Tibial artery (tissue), 4 donors: ENCODE measurements at regions not wholly inside any gene's neighbourhood (a gene's known extent, or its start where the extent isn't known, plus 50 kb on each side); places are given as distances from the start of the nearest gene placed in this dataset.
A peak's percentile ranks its signal among the peaks of the same experiment; 100 is the strongest.

ENCODE experiments used
- DNase-seq, 2 donors: peaks; one replicate each; pipeline ENCODE4 v3.0.0-alpha.2; 2019
- H3K27ac ChIP-seq, 2 donors: fragments of 200-600 bp; sonication (generic) in 1 of 2; 1 replicate in 1 of 2; 2 replicates in 1 of 2; pipeline ENCODE4 v1.5.1; 2018 to 2019; ENCODE audit warnings: mild to moderate bottlenecking in 1 of 2
- H3K27me3 ChIP-seq, 2 donors: fragments of 200-600 bp; sonication (generic) in 1 of 2; one replicate each; pipeline versions ENCODE4 v1.5.1 to v1.6.0; 2016 to 2019
- H3K36me3 ChIP-seq, 3 donors: fragments of 200-600 bp; sonication (generic) in 2 of 3; one replicate each; pipeline ENCODE4 v1.5.1; 2016 to 2019; ENCODE audit warnings: mild to moderate bottlenecking in 2 of 3
- H3K4me1 ChIP-seq, 4 donors: fragments of 200-600 bp; sonication (generic) in 2 of 4; 1 replicate in 3 of 4; 2 replicates in 1 of 4; pipeline ENCODE4 v1.5.1; 2016 to 2019
- H3K4me3 ChIP-seq, 2 donors: fragments of 200-600 bp; sonication (generic) in 1 of 2; 1 replicate in 1 of 2; 2 replicates in 1 of 2; pipeline ENCODE4 v1.5.1; 2018 to 2019; ENCODE audit warnings: mild to moderate bottlenecking in 2 of 2
- H3K9me3 ChIP-seq, 3 donors: fragments of 200-600 bp; sonication (generic) in 1 of 3; one replicate each; pipeline ENCODE4 v1.5.1; 2016 to 2019
- intact Hi-C: fragments of 100-400 bp; cut with DNase I; formaldehyde crosslinking; loops from one replicate; pipeline ENCODE4 v1.15.0; 2023; ENCODE audit warnings: low total_unique reads
- TF ChIP-seq, protein P1 (sequence below), 2 experiments: fragments of 200-600 bp in 1 of 2; fragments of 450-650 bp in 1 of 2; IDR thresholded peaks; one replicate each; pipeline ENCODE4 v1.5.1; 2017 to 2019; ENCODE audit warnings: antibody characterized with exemption in 2 of 2, mild to moderate bottlenecking in 1 of 2, moderate library complexity in 1 of 2

DNA sequence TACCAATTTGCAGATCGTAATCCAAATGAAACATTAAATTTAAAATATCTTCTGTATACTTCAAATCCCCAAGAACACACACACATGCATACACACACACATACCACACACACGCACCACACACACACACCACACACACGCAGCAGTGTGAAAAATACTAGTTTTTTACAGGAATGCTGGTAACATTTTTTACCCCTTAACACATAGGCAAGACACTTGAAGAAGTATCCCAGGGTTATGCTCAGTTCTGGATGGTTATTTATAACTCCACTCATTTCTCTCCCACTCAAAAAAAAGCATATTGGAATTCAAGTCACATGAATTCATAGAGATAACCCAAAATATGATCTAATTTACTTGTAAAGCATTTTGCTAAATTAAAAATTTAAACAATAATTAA lies 325.5 kb upstream of the SLC7A11 start:
- H3K27ac ChIP-seq: no peak overlapping the region
- H3K9me3 ChIP-seq: no peaks in the 10 kb centered on the region
- DNase-seq: no peak
- H3K4me3 ChIP-seq: no peak overlapping the region
- TF ChIP-seq, protein P1, sequence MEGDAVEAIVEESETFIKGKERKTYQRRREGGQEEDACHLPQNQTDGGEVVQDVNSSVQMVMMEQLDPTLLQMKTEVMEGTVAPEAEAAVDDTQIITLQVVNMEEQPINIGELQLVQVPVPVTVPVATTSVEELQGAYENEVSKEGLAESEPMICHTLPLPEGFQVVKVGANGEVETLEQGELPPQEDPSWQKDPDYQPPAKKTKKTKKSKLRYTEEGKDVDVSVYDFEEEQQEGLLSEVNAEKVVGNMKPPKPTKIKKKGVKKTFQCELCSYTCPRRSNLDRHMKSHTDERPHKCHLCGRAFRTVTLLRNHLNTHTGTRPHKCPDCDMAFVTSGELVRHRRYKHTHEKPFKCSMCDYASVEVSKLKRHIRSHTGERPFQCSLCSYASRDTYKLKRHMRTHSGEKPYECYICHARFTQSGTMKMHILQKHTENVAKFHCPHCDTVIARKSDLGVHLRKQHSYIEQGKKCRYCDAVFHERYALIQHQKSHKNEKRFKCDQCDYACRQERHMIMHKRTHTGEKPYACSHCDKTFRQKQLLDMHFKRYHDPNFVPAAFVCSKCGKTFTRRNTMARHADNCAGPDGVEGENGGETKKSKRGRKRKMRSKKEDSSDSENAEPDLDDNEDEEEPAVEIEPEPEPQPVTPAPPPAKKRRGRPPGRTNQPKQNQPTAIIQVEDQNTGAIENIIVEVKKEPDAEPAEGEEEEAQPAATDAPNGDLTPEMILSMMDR (IDR thresholded peaks at IDR 0.05): no peak
- intact Hi-C loops: no loop called here
- no peaks in the 10 kb centered on the region for H3K36me3 ChIP-seq
- peaks cover 0 to 13% (median 1%) of the 10 kb centered on the region in 4 donors for H3K4me1 ChIP-seq
- no peaks in the 10 kb centered on the region for H3K27me3 ChIP-seq

DNA sequence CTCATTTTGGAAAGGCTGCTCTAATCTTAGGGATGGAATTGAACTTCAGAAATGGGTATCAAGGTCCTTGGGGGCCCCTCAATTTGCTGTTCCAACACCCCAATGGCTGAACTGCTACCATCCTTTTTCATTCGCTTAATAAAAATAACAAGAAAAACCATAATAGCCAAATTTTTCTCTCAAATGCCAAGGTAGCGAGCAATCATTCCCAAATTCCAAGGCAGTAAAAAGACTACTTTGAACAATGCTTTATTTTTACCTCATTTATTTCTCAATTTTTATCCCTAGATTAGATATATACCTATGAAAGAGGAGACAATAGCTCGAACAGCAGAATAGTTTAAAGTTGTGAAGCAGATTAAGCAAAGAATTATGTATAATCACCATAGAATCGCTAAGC lies 323.4 kb upstream of the SLC7A11 start:
- DNase-seq: no peak
- H3K27ac ChIP-seq: no peak overlapping the region
- no peaks in the 10 kb centered on the region for H3K27me3 ChIP-seq
- no peak overlapping the region for H3K4me3 ChIP-seq
- peaks cover 0 to 21% (median 6%) of the 10 kb centered on the region in 4 donors for H3K4me1 ChIP-seq
- TF ChIP-seq, protein P1 (IDR thresholded peaks at IDR 0.05): no peak
- intact Hi-C loops: no loop called here
- H3K9me3 ChIP-seq: no peaks in the 10 kb centered on the region
- no peaks in the 10 kb centered on the region for H3K36me3 ChIP-seq

DNA sequence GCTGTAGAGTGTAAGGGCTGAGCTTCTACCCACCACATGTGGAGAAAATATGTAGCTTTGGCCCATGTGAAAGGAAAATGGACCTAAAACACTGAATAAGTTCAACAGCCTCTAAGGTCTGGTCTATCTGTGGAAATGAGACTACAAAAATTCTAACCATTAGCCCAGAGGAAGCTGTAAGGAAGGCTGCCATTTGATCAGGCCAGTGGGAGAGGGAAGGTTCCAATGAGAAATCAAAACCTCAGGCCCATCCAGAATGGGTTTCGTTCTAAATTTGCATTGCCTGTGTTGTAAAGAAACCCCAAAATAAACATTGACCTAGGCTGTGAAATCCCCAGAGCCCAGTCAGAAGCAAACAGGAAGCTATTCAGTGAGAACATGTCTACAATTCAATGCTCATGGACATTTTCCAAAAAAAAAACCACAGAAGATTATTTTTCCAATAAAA lies 320.4 kb upstream of the SLC7A11 start:
- intact Hi-C loops: no loop called here
- TF ChIP-seq, protein P1 (IDR thresholded peaks at IDR 0.05): no peak
- DNase-seq: no peak
- H3K9me3 ChIP-seq: no peaks in the 10 kb centered on the region
- peak overlapping the region; percentile 19 to 25 for H3K27ac ChIP-seq
- no peaks in the 10 kb centered on the region for H3K36me3 ChIP-seq
- peaks cover 0 to 12% (median 6%) of the 10 kb centered on the region in 4 donors for H3K4me1 ChIP-seq
- H3K4me3 ChIP-seq: no peak overlapping the region
- no peaks in the 10 kb centered on the region for H3K27me3 ChIP-seq

DNA sequence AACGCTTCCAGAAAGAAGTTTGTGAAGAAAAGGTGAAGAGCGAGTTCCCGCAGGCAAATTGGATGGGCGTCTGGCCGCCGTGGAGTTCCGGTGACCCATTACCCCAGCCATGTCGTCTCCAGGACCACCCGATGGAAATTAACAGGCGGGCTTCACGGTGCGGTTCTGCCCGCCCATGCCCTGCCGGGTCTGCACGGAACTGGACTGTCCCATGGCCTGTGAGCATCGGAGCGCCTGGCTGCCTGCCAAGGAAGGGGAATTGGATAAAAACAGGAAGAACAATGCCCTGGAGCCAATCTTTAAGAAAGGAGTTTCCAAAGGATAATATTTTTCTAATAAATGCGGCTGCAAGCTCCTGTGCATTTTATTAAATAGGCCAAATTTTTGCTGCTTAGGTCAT lies 319.8 kb upstream of the SLC7A11 start:
- DNase-seq: no peak
- intact Hi-C loops: no loop called here
- Histone ChIP-seq H3K4me1 (peaks cover 0 to 10% (median 5%) of the 10 kb centered on the region in 4 donors), H3K27ac (no peak overlapping the region), H3K4me3 (no peak overlapping the region), H3K9me3 (no peaks in the 10 kb centered on the region), H3K27me3 (no peaks in the 10 kb centered on the region), H3K36me3 (no peaks in the 10 kb centered on the region)
- TF ChIP-seq, protein P1 (IDR thresholded peaks at IDR 0.05): no peak

DNA sequence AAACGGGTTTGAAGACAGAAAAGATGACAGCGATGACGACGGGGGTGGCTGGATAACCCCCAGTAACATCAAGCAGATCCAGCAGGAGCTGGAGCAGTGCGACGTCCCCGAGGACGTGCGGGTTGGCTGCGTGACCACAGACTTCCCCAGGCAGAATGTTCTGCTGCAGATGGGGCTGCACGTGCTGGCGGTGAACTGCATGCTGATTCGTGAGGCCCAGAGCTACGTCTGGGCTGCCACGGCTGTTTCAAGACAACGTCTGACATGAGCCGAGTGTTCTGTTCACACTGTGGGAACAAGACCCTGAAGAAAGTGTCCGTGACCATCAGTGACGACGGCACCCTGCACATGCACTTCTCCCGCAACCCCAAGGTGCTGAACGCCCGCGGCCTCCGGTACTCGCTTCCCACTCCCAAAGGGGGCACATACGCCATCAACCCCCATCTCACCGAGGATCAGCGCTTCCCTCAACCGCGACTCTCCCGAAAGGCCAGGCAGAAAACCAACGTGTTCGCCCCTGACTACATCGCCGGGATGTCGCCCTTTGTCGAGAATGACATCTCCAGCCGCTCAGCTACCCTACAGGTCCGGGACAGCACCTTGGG lies 319.2 kb upstream of the SLC7A11 start:
- H3K4me1 ChIP-seq: peaks cover 0 to 10% (median 5%) of the 10 kb centered on the region in 4 donors
- DNase-seq: no peak
- H3K36me3 ChIP-seq: no peaks in the 10 kb centered on the region
- H3K4me3 ChIP-seq: no peak overlapping the region
- H3K9me3 ChIP-seq: no peaks in the 10 kb centered on the region
- intact Hi-C loops: no loop called here
- H3K27me3 ChIP-seq: no peaks in the 10 kb centered on the region
- TF ChIP-seq, protein P1 (IDR thresholded peaks at IDR 0.05): no peak
- H3K27ac ChIP-seq: no peak overlapping the region
